HAP-1 (cell line): ENCODE measurements at regions not wholly inside any gene's neighbourhood (a gene's known extent, or its start where the extent isn't known, plus 50 kb on each side); places are given as distances from the start of the nearest gene placed in this dataset.

ENCODE experiments used
- DNase-seq, 2 experiments: peaks; one replicate each; pipeline ENCODE4 v3.0.0-alpha.2; 2016 to 2020; ENCODE audit warnings: low spot score in 2 of 2
- H3K27me3 ChIP-seq: fragments of 250-450 bp; sonication (Bioruptor Pico); 2 replicates; pipeline ENCODE4 v1.5.1; 2020; ENCODE audit warnings: low read depth, mild to moderate bottlenecking, moderate library complexity
- H3K36me3 ChIP-seq: fragments of 250-450 bp; sonication (Bioruptor Pico); replicated peaks from 2 replicates; pipeline ENCODE4 v1.5.1; 2020; ENCODE audit warnings: mild to moderate bottlenecking
- H3K4me1 ChIP-seq: fragments of 250-450 bp; sonication (Bioruptor Pico); 2 replicates; pipeline ENCODE4 v1.5.1; 2020; ENCODE audit warnings: mild to moderate bottlenecking
- H3K4me3 ChIP-seq: fragments of 250-450 bp; sonication (Bioruptor Pico); 2 replicates; pipeline ENCODE4 v1.5.1; 2020; ENCODE audit warnings: mild to moderate bottlenecking, moderate library complexity
- H3K9me3 ChIP-seq: fragments of 250-450 bp; sonication (Bioruptor Pico); 2 replicates; pipeline ENCODE4 v1.5.1; 2020; ENCODE audit warnings: mild to moderate bottlenecking, moderate library complexity
- in situ Hi-C: fragments of 300-500 bp; cut with MboI; formaldehyde crosslinking; loops from 3 replicates; pipeline ENCODE4 v1.14.3; 2020; ENCODE audit warnings: low sequenced_read_pairs, inconsistent platforms, mixed read lengths

- no peak for DNase-seq
- Histone ChIP-seq H3K4me3 (no peak overlapping the region), H3K4me1 (no peaks in the 10 kb centered on the region), H3K36me3 (no peaks in the 10 kb centered on the region), H3K9me3 (no peaks in the 10 kb centered on the region), H3K27me3 (no peaks in the 10 kb centered on the region; the same call in 1 of the 2 replicates)
- in situ Hi-C loops, result no loop called here
Measured at GRCh38 chrX:116276261-116276660, 105.7 kb downstream of the AGTR2 start.

- no peaks in the 10 kb centered on the region for H3K4me1 ChIP-seq
- H3K36me3 ChIP-seq, result no peaks in the 10 kb centered on the region
- in situ Hi-C loops, result no loop called here
- no peak for DNase-seq
- H3K9me3 ChIP-seq, result no peaks in the 10 kb centered on the region
- H3K4me3 ChIP-seq, result no peak overlapping the region
- H3K27me3 ChIP-seq, result no peaks in the 10 kb centered on the region; the same call in 1 of the 2 replicates
Measured at GRCh38 chrX:116277351-116278225, 107.0 kb downstream of the AGTR2 start.

- Histone ChIP-seq H3K27me3 (no peaks in the 10 kb centered on the region; the same call in 1 of the 2 replicates), H3K36me3 (no peaks in the 10 kb centered on the region), H3K4me3 (no peak overlapping the region), H3K9me3 (no peaks in the 10 kb centered on the region), H3K4me1 (no peaks in the 10 kb centered on the region)
- no peak for DNase-seq
- in situ Hi-C loops, result no loop called here
Measured at GRCh38 chrX:116278826-116279225, 108.3 kb downstream of the AGTR2 start.

- no peak for DNase-seq
- in situ Hi-C loops, result no loop called here
Measured at GRCh38 chrX:116281106-116281505, 110.6 kb downstream of the AGTR2 start.

GRCh38 chrX:116282751-116283150 is 112.2 kb downstream of the AGTR2 start:
- in situ Hi-C loops, result no loop called here
- Histone ChIP-seq H3K4me3 (no peak overlapping the region), H3K27me3 (no peaks in the 10 kb centered on the region), H3K36me3 (no peaks in the 10 kb centered on the region), H3K4me1 (no peaks in the 10 kb centered on the region), H3K9me3 (no peaks in the 10 kb centered on the region)
- no peak for DNase-seq

More at GRCh38 chrX:116281106-116281505, 110.6 kb downstream of the AGTR2 start:
- Histone ChIP-seq H3K36me3 (no peaks in the 10 kb centered on the region), H3K4me1 (no peaks in the 10 kb centered on the region), H3K9me3 (no peaks in the 10 kb centered on the region), H3K27me3 (no peaks in the 10 kb centered on the region; the same call in 1 of the 2 replicates), H3K4me3 (no peak overlapping the region)

- H3K27me3 ChIP-seq, result no peaks in the 10 kb centered on the region
- H3K36me3 ChIP-seq, result no peaks in the 10 kb centered on the region
- H3K4me1 ChIP-seq, result no peaks in the 10 kb centered on the region
- no peaks in the 10 kb centered on the region for H3K9me3 ChIP-seq
- in situ Hi-C loops, result no loop called here
- H3K4me3 ChIP-seq, result no peak overlapping the region
- DNase-seq, result no peak
Measured at GRCh38 chrX:116284400-116284799, 113.9 kb downstream of the AGTR2 start.

GRCh38 chrX:116285501-116285900 is 115.0 kb downstream of the AGTR2 start:
- Histone ChIP-seq H3K36me3 (no peaks in the 10 kb centered on the region), H3K9me3 (no peaks in the 10 kb centered on the region), H3K27me3 (no peaks in the 10 kb centered on the region), H3K4me1 (no peaks in the 10 kb centered on the region), H3K4me3 (no peak overlapping the region)
- in situ Hi-C loops, result no loop called here
- DNase-seq, result no peak

- in situ Hi-C loops, result no loop called here
Measured at GRCh38 chrX:116289592-116289991, 119.0 kb downstream of the AGTR2 start.

GRCh38 chrX:116290359-116290758 is 119.8 kb downstream of the AGTR2 start:
- Histone ChIP-seq H3K27me3 (no peaks in the 10 kb centered on the region), H3K4me1 (no peaks in the 10 kb centered on the region), H3K4me3 (no peak overlapping the region), H3K9me3 (no peaks in the 10 kb centered on the region), H3K36me3 (no peaks in the 10 kb centered on the region)
- no peak for DNase-seq
- in situ Hi-C loops, result no loop called here

More at GRCh38 chrX:116289592-116289991, 119.0 kb downstream of the AGTR2 start:
- Histone ChIP-seq H3K4me3 (no peak overlapping the region), H3K4me1 (no peaks in the 10 kb centered on the region), H3K27me3 (no peaks in the 10 kb centered on the region), H3K36me3 (no peaks in the 10 kb centered on the region), H3K9me3 (no peaks in the 10 kb centered on the region)
- no peak for DNase-seq

GRCh38 chrX:116292183-116292582 is 121.6 kb downstream of the AGTR2 start:
- no peaks in the 10 kb centered on the region; the same call in 1 of the 2 replicates for H3K27me3 ChIP-seq
- in situ Hi-C loops, result no loop called here
- DNase-seq, result no peak
- H3K9me3 ChIP-seq, result no peaks in the 10 kb centered on the region
- H3K4me3 ChIP-seq, result no peak overlapping the region
- no peaks in the 10 kb centered on the region for H3K36me3 ChIP-seq
- no peaks in the 10 kb centered on the region for H3K4me1 ChIP-seq

- Histone ChIP-seq H3K36me3 (no peaks in the 10 kb centered on the region), H3K4me1 (0 out of 2 replicates have a peak, but pooled peaks cover 4% of the 10 kb centered on the region), H3K4me3 (no peak overlapping the region), H3K9me3 (no peaks in the 10 kb centered on the region), H3K27me3 (no peaks in the 10 kb centered on the region; the same call in 1 of the 2 replicates)
- peak in 1 of 2 experiments; percentile 46 for DNase-seq
- in situ Hi-C loops, result no loop called here
Measured at GRCh38 chrX:116298956-116299355, 128.4 kb downstream of the AGTR2 start.

GRCh38 chrX:116306218-116306617 is 130.2 kb upstream of the SLC6A14 start:
- Histone ChIP-seq H3K27me3 (no peaks in the 10 kb centered on the region), H3K36me3 (no peaks in the 10 kb centered on the region), H3K4me1 (no peaks in the 10 kb centered on the region)

GRCh38 chrX:116317409-116317808 is 119.0 kb upstream of the SLC6A14 start:
- no peaks in the 10 kb centered on the region for H3K4me1 ChIP-seq

More at GRCh38 chrX:116306218-116306617, 130.2 kb upstream of the SLC6A14 start:
- no peaks in the 10 kb centered on the region for H3K9me3 ChIP-seq
- in situ Hi-C loops, result no loop called here
- no peak overlapping the region for H3K4me3 ChIP-seq
- no peak for DNase-seq

GRCh38 chrX:116318672-116319071 is 117.7 kb upstream of the SLC6A14 start:
- H3K36me3 ChIP-seq, result no peaks in the 10 kb centered on the region
- no peaks in the 10 kb centered on the region for H3K4me1 ChIP-seq
- no peak overlapping the region for H3K4me3 ChIP-seq
- H3K9me3 ChIP-seq, result no peaks in the 10 kb centered on the region
- no peaks in the 10 kb centered on the region for H3K27me3 ChIP-seq
- no peak for DNase-seq
- in situ Hi-C loops, result no loop called here

More at GRCh38 chrX:116317409-116317808, 119.0 kb upstream of the SLC6A14 start:
- in situ Hi-C loops, result no loop called here
- peak in 1 of 2 experiments; percentile 52 for DNase-seq
- Histone ChIP-seq H3K27me3 (no peaks in the 10 kb centered on the region), H3K36me3 (no peaks in the 10 kb centered on the region), H3K9me3 (no peaks in the 10 kb centered on the region), H3K4me3 (no peak overlapping the region)
